ENCODE measurements at regions not wholly inside any gene's neighbourhood (a gene's known extent, or its start where the extent isn't known, plus 50 kb on each side); places are given as distances from the start of the nearest gene placed in this dataset.

DNA sequence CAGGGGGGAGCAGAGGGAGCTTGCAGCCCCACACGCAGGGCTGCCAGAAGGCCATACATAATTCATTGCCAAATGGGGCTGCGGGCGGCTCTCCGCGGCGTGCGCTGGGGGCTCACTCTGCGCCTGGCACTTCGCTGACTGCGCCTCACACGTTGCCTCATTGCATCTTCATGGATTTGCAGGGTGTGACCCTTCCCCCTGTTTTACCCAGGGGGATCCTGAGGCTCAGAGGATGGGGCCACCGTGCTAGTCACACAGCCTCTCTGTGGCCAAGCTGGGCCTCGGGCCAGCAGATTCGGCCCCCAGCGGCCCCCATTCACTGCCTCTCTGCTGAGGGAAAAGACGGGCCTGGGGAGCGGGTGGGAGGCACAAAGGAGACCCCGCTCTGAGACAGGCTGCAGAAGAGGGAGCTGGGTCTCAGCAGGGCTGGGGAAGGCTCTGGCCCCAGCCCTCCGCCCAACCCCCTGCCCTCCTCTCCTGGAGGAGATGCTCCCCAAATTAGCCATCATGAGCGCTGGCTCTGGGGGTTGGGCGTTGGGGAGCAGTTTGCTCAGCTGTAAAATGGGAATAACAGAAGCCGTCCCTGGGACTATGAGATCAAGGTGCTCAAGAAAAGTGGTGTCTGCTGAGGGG lies 115.5 kb downstream of the C9orf50 start:
- TF ChIP-seq EP300 (IDR thresholded peaks at IDR 0.05) (no peak), POLR2A (IDR thresholded peaks at IDR 0.05) (no peak), POLR2AphosphoS5 (IDR thresholded peaks at IDR 0.05) (no peak)
- TF ChIP-seq, protein P1, sequence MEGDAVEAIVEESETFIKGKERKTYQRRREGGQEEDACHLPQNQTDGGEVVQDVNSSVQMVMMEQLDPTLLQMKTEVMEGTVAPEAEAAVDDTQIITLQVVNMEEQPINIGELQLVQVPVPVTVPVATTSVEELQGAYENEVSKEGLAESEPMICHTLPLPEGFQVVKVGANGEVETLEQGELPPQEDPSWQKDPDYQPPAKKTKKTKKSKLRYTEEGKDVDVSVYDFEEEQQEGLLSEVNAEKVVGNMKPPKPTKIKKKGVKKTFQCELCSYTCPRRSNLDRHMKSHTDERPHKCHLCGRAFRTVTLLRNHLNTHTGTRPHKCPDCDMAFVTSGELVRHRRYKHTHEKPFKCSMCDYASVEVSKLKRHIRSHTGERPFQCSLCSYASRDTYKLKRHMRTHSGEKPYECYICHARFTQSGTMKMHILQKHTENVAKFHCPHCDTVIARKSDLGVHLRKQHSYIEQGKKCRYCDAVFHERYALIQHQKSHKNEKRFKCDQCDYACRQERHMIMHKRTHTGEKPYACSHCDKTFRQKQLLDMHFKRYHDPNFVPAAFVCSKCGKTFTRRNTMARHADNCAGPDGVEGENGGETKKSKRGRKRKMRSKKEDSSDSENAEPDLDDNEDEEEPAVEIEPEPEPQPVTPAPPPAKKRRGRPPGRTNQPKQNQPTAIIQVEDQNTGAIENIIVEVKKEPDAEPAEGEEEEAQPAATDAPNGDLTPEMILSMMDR (IDR thresholded peaks at IDR 0.05) = no peak
